ENCODE measurements at regions not wholly inside any gene's neighbourhood (a gene's known extent, or its start where the extent isn't known, plus 50 kb on each side); places are given as distances from the start of the nearest gene placed in this dataset.

- in situ Hi-C loops (cut with HindIII; ENCODE audit: low pct_ligation_motif_present, low pct_unique_long_range_greater_than_20kb, low sequenced_read_pairs) = no loop called here
- DNase-seq = no peak
These were observed 231.7 kb downstream of the MZT1 start for GRCh38 chr13:72495681-72496080.

GRCh38 chr13:72489751-72490150, 237.7 kb downstream of the MZT1 start:
- in situ Hi-C loops (cut with HindIII; ENCODE audit: low pct_ligation_motif_present, low pct_unique_long_range_greater_than_20kb, low sequenced_read_pairs) = no loop called here

DNA sequence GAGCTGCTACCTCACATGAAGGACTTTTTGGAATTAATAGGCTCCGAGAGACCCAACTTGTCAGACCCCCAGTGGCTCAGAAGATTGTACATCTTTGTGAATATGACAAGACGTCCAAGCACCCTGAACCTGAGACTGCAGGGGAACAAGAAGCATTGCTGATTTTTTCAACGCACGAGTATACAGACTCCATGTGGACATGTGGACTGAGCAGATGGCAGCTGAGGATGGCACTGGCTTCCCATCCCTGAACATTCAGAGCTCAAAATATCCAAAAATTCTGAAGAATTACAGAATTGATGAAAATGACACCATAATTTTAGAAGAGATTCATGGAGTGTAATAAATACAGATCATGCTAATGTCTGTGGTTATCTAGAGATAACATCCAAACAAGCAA, 254.1 kb downstream of the MZT1 start:
- no peak for DNase-seq
- in situ Hi-C loops (cut with HindIII; ENCODE audit: low pct_ligation_motif_present, low pct_unique_long_range_greater_than_20kb, low sequenced_read_pairs) = no loop called here

More at GRCh38 chr13:72489751-72490150, 237.7 kb downstream of the MZT1 start:
- no peak for DNase-seq

DNA sequence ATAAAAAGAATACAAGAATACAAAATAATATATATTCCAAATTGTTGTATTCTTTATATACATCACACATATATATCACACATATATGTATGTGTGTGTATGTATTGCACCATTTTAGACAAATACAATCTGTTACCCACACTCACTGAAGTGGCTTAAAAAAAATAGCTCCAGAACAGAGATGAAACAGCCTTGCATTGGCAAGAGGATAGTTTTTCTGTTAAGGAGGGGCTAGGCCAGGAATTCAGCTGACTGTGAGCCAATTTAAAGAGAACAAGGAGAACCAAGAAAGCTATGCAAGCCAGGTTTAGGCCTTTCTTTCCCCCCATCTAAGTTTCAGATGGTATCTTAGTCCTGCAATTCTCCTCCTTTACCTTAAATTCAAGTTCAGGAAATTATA, 257.5 kb downstream of the MZT1 start:
- DNase-seq = no peak

DNA sequence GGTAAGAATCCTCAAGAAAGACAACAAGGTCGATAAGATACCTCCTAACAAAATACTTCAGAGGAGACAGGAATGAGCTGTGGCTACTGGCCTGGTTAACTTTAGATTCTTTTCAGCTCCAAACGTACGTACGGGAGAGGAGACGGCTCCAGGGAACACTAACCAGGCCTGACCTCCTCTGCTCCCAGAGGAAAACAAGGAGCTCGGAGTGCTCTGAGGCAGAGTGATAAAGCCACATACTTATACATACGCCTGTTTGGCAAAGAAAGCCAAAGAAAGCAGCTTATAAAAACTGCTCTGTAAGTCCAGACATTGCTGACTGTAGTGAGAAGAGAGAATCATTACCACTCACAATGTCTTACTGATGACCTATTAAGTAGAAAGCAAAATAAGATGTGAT, 263.9 kb downstream of the MZT1 start:
- in situ Hi-C loops (cut with HindIII; ENCODE audit: low pct_ligation_motif_present, low pct_unique_long_range_greater_than_20kb, low sequenced_read_pairs) = no loop called here
- DNase-seq = no peak

More for the DNA sequence above, 257.5 kb downstream of the MZT1 start:
- in situ Hi-C loops (cut with HindIII; ENCODE audit: low pct_ligation_motif_present, low pct_unique_long_range_greater_than_20kb, low sequenced_read_pairs) = no loop called here

GRCh38 chr13:72462726-72463125, 264.7 kb downstream of the MZT1 start:
- in situ Hi-C loops (cut with HindIII; ENCODE audit: low pct_ligation_motif_present, low pct_unique_long_range_greater_than_20kb, low sequenced_read_pairs) = no loop called here
- DNase-seq = peak; percentile 8

DNA sequence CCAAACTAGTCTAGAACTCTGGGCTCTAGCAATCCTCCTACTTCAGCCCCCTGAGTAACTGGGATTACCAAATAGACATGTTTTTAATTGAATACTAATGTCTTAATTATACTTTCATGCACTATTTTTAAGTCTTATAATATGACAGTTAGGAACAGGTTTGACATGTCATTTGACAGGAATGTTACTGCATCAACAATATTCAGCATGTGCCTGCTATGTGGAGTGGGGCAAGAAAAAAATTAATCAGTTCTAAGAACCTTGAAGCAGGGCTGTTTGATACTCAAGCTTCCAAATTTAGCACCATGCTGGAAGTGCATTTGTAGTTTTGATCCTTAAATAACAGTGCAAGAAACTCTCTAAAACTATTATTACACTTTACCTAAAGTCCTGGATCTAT, 265.3 kb downstream of the MZT1 start:
- in situ Hi-C loops (cut with HindIII; ENCODE audit: low pct_ligation_motif_present, low pct_unique_long_range_greater_than_20kb, low sequenced_read_pairs) = no loop called here
- no peak for DNase-seq

DNA sequence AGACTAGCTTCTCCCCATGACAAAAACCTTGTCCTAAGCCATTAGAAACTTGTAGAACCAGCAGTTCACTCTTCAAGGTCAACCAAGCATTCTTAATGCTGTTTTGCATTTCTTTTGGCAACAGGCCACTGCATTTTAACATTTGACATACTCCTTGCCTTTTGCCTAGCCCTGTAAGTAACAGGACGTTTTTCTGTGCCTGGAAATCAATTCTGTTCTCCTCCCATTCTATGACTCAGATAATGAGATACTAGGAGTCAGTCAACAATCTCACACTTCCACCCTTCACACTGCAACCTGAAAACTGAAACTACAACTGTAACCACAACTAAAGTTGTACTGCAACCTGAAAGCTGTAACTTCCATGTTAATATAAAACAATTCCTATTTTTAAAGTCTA, 268.7 kb downstream of the MZT1 start:
- in situ Hi-C loops (cut with HindIII; ENCODE audit: low pct_ligation_motif_present, low pct_unique_long_range_greater_than_20kb, low sequenced_read_pairs) = no loop called here
- no peak for DNase-seq

- no peak for DNase-seq
- in situ Hi-C loops (cut with HindIII; ENCODE audit: low pct_ligation_motif_present, low pct_unique_long_range_greater_than_20kb, low sequenced_read_pairs) = no loop called here
These were observed 270.3 kb downstream of the MZT1 start for GRCh38 chr13:72457151-72457550.

- in situ Hi-C loops (cut with HindIII; ENCODE audit: low pct_ligation_motif_present, low pct_unique_long_range_greater_than_20kb, low sequenced_read_pairs) = no loop called here
- DNase-seq = no peak
These were observed 270.9 kb downstream of the MZT1 start for GRCh38 chr13:72456486-72456885.

DNA sequence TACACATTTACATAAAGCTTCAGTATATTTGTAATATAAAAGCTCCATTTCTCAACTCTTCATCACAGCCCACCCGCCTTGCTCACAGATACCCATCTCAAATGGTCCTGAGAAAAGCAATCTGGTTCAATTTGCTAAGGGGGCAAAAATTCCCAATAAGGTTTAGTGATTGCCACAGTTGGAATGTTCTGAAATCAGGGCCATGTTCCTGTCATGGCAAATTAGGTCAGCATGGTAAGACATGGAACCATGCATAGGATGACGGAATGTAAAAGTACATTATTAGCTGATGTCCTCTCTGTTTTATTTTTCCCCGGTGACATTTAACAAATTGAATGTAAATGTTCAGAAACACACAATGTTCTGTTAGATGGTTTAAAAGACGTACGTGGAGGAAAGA, 274.3 kb downstream of the MZT1 start:
- in situ Hi-C loops (cut with HindIII; ENCODE audit: low pct_ligation_motif_present, low pct_unique_long_range_greater_than_20kb, low sequenced_read_pairs) = no loop called here
- no peak for DNase-seq

DNA sequence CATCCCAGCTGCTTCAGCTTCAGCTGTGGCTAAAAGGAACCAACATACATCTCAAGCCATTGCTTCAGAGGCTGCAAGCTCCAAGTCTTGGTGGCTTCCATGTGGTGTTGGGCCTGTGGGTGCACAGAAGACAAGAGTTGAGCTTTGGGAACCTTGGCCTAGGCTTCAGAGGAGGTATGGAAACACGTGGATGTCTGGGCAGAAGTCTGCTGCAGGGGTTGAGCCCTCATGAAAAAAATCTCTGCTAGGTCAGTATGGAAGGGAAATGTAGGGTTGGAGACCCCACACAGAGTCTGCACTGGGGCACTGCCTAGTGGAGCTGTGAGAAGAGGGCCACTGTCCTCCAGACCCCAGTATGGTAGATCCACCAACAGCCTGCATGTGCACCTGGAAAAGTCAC, 279.3 kb downstream of the MZT1 start:
- in situ Hi-C loops (cut with HindIII; ENCODE audit: low pct_ligation_motif_present, low pct_unique_long_range_greater_than_20kb, low sequenced_read_pairs) = no loop called here
- no peak for DNase-seq

DNA sequence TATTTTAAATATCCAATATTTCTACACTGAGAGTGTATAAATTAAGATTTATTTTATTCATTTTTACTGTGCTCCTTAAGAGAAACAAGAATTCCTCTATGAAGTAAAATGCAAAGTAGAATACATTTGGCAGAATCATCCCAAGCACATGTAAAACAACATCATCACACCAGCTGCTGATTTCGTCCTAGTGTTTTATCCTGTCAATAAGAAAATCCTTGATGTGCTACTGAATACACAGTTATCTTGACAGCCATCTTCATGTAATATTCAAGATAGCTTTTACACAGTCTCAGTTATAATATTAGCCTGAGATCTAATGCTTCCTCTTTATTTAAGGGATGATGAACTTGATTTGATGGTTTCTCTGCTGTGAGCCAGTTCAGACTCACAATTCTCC, 282.4 kb downstream of the MZT1 start:
- in situ Hi-C loops (cut with HindIII; ENCODE audit: low pct_ligation_motif_present, low pct_unique_long_range_greater_than_20kb, low sequenced_read_pairs) = no loop called here
- DNase-seq = no peak

DNA sequence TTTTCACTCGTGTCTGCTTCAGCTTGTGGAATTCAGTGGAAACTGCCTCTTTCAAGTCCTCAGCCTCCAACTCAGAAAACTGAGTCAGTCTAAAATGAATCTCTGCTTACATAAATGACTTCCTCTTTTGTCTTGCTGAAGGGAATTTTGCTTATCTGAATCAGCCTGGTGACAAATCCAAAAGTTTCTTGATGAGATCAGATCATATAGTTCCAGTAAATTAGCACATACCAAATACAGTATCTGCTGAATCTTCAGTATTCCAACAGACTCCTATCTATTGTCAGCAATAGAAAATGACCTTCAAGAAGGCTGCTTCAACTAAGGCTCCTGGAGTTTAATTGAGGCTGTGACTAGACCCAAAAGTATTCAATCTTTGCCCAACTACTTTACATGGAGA, 290.0 kb downstream of the MZT1 start:
- in situ Hi-C loops (cut with HindIII; ENCODE audit: low pct_ligation_motif_present, low pct_unique_long_range_greater_than_20kb, low sequenced_read_pairs) = no loop called here
- no peak for DNase-seq

DNA sequence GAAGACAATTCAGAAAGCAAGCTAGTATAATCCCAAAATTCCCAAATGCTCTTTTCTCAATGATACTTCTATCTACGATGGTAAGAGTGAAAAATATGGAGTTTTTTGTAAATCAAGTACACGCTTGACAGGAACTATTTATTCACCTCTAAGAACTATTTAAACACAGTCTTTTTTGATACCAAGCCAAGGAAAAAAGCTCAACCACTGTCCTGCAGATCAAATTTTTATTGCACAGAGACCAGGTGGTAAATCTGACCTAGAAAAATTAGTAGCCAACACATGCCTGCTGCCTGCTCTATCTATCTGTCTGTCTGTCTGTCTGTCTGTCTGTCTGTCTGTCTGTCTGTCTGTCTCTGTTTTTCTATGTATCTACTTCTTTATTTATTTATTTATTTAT, 292.2 kb downstream of the MZT1 start:
- in situ Hi-C loops (cut with HindIII; ENCODE audit: low pct_ligation_motif_present, low pct_unique_long_range_greater_than_20kb, low sequenced_read_pairs) = no loop called here
- DNase-seq = no peak

DNA sequence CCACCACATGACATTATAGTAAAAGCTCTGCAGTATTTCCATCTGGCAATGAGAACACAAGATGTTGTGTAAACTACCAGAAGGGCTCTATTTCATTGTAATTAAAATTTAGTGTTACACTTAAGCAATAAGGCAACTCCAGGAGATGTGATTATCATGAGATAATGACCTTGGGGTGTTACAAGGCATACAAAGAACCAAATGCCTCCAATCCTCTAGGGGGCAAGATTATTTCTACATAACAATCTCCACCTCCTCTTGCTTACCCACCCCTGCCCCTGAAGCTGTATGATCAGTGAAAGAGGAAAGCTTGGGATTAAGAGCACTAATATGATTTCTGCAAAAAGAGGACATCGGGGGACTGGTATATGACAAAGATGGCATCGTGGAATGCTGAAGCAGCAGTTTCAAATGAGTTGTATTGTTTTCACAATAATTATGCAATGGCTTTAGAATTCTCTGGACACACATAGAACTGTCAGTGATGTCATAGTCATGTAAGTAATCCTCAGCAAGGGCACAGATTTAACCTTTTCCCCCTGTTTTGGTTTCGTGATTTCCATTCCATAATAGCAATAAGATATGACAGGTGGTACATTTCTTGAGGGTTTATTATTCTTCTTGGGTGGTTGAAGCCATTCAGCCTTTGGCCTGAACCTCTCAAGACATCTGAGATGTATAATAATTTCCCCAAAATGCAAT, 295.3 kb downstream of the MZT1 start:
- no peak for DNase-seq
- in situ Hi-C loops (cut with HindIII; ENCODE audit: low pct_ligation_motif_present, low pct_unique_long_range_greater_than_20kb, low sequenced_read_pairs) = no loop called here

DNA sequence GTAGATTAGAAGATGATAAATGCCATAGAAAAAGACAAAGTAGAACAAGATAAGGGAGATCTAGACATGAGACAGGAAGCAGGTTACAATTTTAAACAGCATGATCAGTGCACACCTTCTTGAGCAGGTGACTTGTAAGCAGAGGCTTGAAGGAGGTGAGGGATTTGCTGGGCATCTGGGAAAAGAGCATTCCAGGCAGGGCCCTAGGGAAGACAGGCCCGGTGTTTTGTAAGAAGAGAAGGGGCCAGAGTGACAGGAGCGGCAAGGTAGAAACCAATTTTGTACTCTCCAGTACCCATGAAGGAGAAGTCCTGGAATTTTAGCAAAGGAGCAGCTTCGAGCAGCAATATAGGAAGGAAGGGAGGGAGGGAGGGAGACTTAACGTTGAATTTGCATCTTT, 296.5 kb downstream of the MZT1 start:
- DNase-seq = no peak
- in situ Hi-C loops (cut with HindIII; ENCODE audit: low pct_ligation_motif_present, low pct_unique_long_range_greater_than_20kb, low sequenced_read_pairs) = no loop called here

GRCh38 chr13:72427757-72428528, 299.5 kb downstream of the MZT1 start:
- in situ Hi-C loops (cut with HindIII; ENCODE audit: low pct_ligation_motif_present, low pct_unique_long_range_greater_than_20kb, low sequenced_read_pairs) = no loop called here
- no peak for DNase-seq

- DNase-seq = no peak
- in situ Hi-C loops (cut with HindIII; ENCODE audit: low pct_ligation_motif_present, low pct_unique_long_range_greater_than_20kb, low sequenced_read_pairs) = no loop called here
These were observed 303.4 kb downstream of the MZT1 start for GRCh38 chr13:72424059-72424458.

- in situ Hi-C loops (cut with HindIII; ENCODE audit: low pct_ligation_motif_present, low pct_unique_long_range_greater_than_20kb, low sequenced_read_pairs) = no loop called here
- DNase-seq = no peak
These were observed 311.6 kb downstream of the MZT1 start for GRCh38 chr13:72415817-72416216.
